Mucosa of descending colon (tissue), 3 donors: ENCODE measurements at regions not wholly inside any gene's neighbourhood (a gene's known extent, or its start where the extent isn't known, plus 50 kb on each side); places are given as distances from the start of the nearest gene placed in this dataset.

Source experiments
- ATAC-seq: fragments of 200-7000 bp; cut with Tn5 transposase; one replicate; pipeline ENCODE4 v1.9.1; 2020; ENCODE audit warnings: mild to moderate bottlenecking, moderate library complexity
- DNase-seq, 3 donors: peaks; one replicate each; pipeline ENCODE4 v3.0.0-alpha.2; 2020
- H3K36me3 ChIP-seq: fragments of 200-600 bp; one replicate; pipeline ENCODE4 v1.8.0; 2021; ENCODE audit warnings: low read depth, mild to moderate bottlenecking
- H3K4me1 ChIP-seq: fragments of 200-600 bp; one replicate; pipeline ENCODE4 v1.8.0; 2021; ENCODE audit warnings: low read depth, mild to moderate bottlenecking
- H3K4me3 ChIP-seq: fragments of 200-600 bp; one replicate; pipeline ENCODE4 v1.8.0; 2021; ENCODE audit warnings: mild to moderate bottlenecking
- H3K9me3 ChIP-seq: fragments of 200-600 bp; one replicate; pipeline ENCODE4 v1.8.0; 2021; ENCODE audit warnings: mild to moderate bottlenecking
- intact Hi-C, 2 donors: fragments of 100-400 bp; cut with DNase I in 1 of 2; cut with micrococcal nuclease in 1 of 2; formaldehyde crosslinking; loops; one replicate each; pipeline versions ENCODE4 v1.11.0 to v1.11.1; 2022; cut with DNase I, micrococcal nuclease
- TF ChIP-seq, protein P1 (sequence below): fragments of 200-600 bp; IDR thresholded peaks from one replicate; pipeline ENCODE4 v1.8.0; 2022; ENCODE audit warnings: antibody characterized with exemption, mild to moderate bottlenecking
- donor health status: DM: no; HTN: no; CAD: no; lungs with moderate emphysema.
- donor health status: DM: no; HTN: no; CAD: no.
- donor health status: DM: no; HTN: yes; CAD: no.

GRCh38 chr1:198903621-198904020, 264.8 kb downstream of the PTPRC start:
- H3K36me3 ChIP-seq, result no peaks in the 10 kb centered on the region
- no peaks in the 10 kb centered on the region for H3K9me3 ChIP-seq
- no peaks in the 10 kb centered on the region for H3K4me1 ChIP-seq
- TF ChIP-seq, protein P1, sequence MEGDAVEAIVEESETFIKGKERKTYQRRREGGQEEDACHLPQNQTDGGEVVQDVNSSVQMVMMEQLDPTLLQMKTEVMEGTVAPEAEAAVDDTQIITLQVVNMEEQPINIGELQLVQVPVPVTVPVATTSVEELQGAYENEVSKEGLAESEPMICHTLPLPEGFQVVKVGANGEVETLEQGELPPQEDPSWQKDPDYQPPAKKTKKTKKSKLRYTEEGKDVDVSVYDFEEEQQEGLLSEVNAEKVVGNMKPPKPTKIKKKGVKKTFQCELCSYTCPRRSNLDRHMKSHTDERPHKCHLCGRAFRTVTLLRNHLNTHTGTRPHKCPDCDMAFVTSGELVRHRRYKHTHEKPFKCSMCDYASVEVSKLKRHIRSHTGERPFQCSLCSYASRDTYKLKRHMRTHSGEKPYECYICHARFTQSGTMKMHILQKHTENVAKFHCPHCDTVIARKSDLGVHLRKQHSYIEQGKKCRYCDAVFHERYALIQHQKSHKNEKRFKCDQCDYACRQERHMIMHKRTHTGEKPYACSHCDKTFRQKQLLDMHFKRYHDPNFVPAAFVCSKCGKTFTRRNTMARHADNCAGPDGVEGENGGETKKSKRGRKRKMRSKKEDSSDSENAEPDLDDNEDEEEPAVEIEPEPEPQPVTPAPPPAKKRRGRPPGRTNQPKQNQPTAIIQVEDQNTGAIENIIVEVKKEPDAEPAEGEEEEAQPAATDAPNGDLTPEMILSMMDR, result no peak
- no peak for DNase-seq
- intact Hi-C loops, result no loop called here
- H3K4me3 ChIP-seq, result no peak overlapping the region
- ATAC-seq, result no peak

DNA sequence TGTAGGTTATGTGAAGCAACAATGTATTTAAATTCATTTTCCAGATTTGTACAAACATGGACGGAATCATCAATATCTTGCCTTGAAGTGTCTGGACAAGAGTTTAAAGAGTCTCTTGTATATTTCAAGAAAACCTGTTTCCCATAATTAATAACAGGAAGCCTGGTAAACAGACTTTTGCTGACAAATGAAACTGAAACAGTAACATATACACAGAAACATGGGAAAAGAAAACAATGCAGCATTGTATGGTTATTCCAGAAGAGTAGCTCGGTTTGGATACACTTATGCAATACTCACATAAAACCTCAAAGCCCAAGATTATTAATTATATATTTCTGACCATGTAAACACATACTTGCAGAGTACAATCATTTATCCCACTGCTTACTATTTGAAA, 265.5 kb downstream of the PTPRC start:
- ATAC-seq (no peak), DNase-seq (no peak)
- Histone ChIP-seq H3K9me3 (no peaks in the 10 kb centered on the region), H3K4me1 (no peaks in the 10 kb centered on the region), H3K36me3 (no peaks in the 10 kb centered on the region), H3K4me3 (no peak overlapping the region)
- intact Hi-C loops, result no loop called here
- TF ChIP-seq, protein P1, result no peak

- DNase-seq, result no peak
- H3K36me3 ChIP-seq, result no peaks in the 10 kb centered on the region
- no peaks in the 10 kb centered on the region for H3K4me1 ChIP-seq
- no peak overlapping the region for H3K4me3 ChIP-seq
- TF ChIP-seq, protein P1, result no peak
- H3K9me3 ChIP-seq, result no peaks in the 10 kb centered on the region
- intact Hi-C loops, result no loop called here
- ATAC-seq, result no peak
Measured at GRCh38 chr1:198906739-198907422, 268.0 kb downstream of the PTPRC start.

GRCh38 chr1:198907423-198907746, 268.5 kb downstream of the PTPRC start:
- TF ChIP-seq, protein P1, result no peak
- Histone ChIP-seq H3K9me3 (no peaks in the 10 kb centered on the region), H3K36me3 (no peaks in the 10 kb centered on the region), H3K4me1 (no peaks in the 10 kb centered on the region), H3K4me3 (no peak overlapping the region)
- no peak for ATAC-seq
- no peak for DNase-seq
- intact Hi-C loops, result no loop called here

DNA sequence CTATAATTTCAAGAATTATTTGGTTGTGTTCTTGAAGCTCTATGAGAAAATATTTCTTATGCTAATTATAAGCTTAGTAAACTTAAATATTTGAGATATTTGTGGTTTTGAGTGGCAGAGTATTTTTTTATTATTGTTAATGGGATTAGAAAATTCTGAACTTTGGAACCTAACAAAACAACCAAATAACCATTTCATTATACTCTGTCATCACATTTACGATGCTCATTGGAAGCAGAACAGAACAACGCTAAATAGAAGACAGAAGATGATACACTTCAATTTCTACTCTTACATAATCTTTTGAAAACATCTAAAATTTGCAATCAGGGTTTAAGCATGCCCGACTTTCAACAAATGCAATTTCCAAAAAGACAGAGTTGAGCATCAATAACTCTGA, 270.2 kb downstream of the PTPRC start:
- no peak for ATAC-seq
- intact Hi-C loops, result no loop called here
- no peaks in the 10 kb centered on the region for H3K9me3 ChIP-seq
- TF ChIP-seq, protein P1, result no peak
- no peaks in the 10 kb centered on the region for H3K36me3 ChIP-seq
- H3K4me1 ChIP-seq, result no peaks in the 10 kb centered on the region
- DNase-seq, result no peak
- no peak overlapping the region for H3K4me3 ChIP-seq

- H3K9me3 ChIP-seq, result no peaks in the 10 kb centered on the region
- no peak for ATAC-seq
- no peak overlapping the region for H3K4me3 ChIP-seq
- H3K4me1 ChIP-seq, result no peaks in the 10 kb centered on the region
- intact Hi-C loops, result no loop called here
- H3K36me3 ChIP-seq, result no peaks in the 10 kb centered on the region
- DNase-seq, result no peak
- TF ChIP-seq, protein P1, result no peak
Measured at GRCh38 chr1:198909973-198910372, 271.1 kb downstream of the PTPRC start.
